Activated naive CD8-positive, alpha-beta T cell treated with anti-CD3 and anti-CD28 coated beads, Interleukin-2, amount 50 U/mL, for 24 hours (primary cell): ENCODE measurements at regions not wholly inside any gene's neighbourhood (a gene's known extent, or its start where the extent isn't known, plus 50 kb on each side); places are given as distances from the start of the nearest gene placed in this dataset.

Experiments used
- ATAC-seq: fragments of 150-1000 bp; cut with Tn5 transposase; one replicate; pipeline ENCODE4 v1.10.0; 2021
- DNase-seq: peaks from one replicate; pipeline ENCODE4 v3.0.0; 2021
- H3K27ac Mint-ChIP-seq: one replicate; pipeline ENCODE4 v1.8.0; 2021; ENCODE audit warnings: mild to moderate bottlenecking, mixed read lengths
- H3K27me3 Mint-ChIP-seq: one replicate; pipeline ENCODE4 v1.8.0; 2021; ENCODE audit warnings: mixed read lengths
- H3K36me3 Mint-ChIP-seq: one replicate; pipeline ENCODE4 v1.8.0; 2021; ENCODE audit warnings: low read depth, mixed read lengths
- H3K4me1 Mint-ChIP-seq: one replicate; pipeline ENCODE4 v1.8.0; 2021; ENCODE audit warnings: mixed read lengths
- H3K4me3 Mint-ChIP-seq: one replicate; pipeline ENCODE4 v1.8.0; 2021; ENCODE audit warnings: mild to moderate bottlenecking, moderate library complexity, mixed read lengths
- H3K9me3 Mint-ChIP-seq: one replicate; pipeline ENCODE4 v1.8.0; 2021; ENCODE audit warnings: mixed read lengths

GRCh38 chr14:96997996-96998395 is 200.8 kb downstream of the VRK1 start:
- DNase-seq (no peak), ATAC-seq (no peak)
- no peaks in the 10 kb centered on the region for H3K36me3 Mint-ChIP-seq
- H3K4me3 Mint-ChIP-seq = no peak overlapping the region
- H3K27ac Mint-ChIP-seq = no peak overlapping the region
- H3K4me1 Mint-ChIP-seq = no peaks in the 10 kb centered on the region
- H3K9me3 Mint-ChIP-seq = no peaks in the 10 kb centered on the region
- no peaks in the 10 kb centered on the region for H3K27me3 Mint-ChIP-seq

DNA sequence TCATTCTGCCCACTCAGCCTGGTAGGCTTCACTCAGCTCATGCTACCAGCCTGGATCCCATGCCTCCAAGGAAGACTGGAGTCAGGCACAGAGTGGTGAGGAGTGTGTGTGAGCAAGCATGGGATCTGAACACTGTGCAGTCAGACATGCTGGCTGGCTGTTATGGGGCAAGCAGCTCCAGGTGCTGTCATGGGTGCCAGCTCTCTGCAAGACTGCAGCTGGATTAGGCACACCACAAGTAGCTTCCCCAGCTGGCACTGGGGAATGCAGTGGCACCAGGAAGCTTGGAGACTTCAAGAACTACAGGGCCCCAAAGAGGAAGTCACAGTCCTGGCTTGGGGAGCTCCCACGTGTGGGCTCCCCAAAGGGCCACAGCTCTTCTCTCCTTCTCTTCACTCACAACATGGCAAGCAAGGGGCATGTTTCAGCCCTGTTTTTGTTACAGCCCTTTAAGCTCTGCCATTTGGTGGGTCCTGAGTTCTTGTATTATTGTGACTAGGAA is 202.5 kb downstream of the VRK1 start:
- no peaks in the 10 kb centered on the region for H3K4me1 Mint-ChIP-seq
- H3K9me3 Mint-ChIP-seq = peaks cover 3% of the 10 kb centered on the region
- H3K27ac Mint-ChIP-seq = no peak overlapping the region
- no peak for DNase-seq
- no peaks in the 10 kb centered on the region for H3K36me3 Mint-ChIP-seq
- ATAC-seq = no peak
- no peak overlapping the region for H3K4me3 Mint-ChIP-seq
- no peaks in the 10 kb centered on the region for H3K27me3 Mint-ChIP-seq

DNA sequence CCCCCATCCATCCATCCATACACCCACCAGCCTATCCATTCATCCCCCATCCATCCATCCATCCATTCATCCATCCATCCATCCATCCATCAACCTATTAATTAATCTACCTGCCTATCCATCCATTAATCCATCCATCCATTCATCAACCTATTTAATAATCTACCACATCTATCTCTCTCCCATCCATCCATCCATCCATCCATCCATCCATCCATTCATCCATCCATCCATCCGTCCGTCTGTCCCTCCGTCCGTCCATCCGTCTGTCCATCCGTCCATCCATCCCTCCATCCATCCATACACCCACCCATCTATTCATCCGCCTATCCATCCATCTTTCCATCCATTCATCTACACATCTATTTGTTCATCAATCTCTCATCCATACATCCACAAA is 205.3 kb downstream of the VRK1 start:
- H3K36me3 Mint-ChIP-seq = no peaks in the 10 kb centered on the region
- ATAC-seq (no peak), DNase-seq (no peak)
- no peak overlapping the region for H3K27ac Mint-ChIP-seq
- H3K4me1 Mint-ChIP-seq = no peaks in the 10 kb centered on the region
- H3K4me3 Mint-ChIP-seq = no peak overlapping the region
- H3K9me3 Mint-ChIP-seq = peaks cover 3% of the 10 kb centered on the region
- H3K27me3 Mint-ChIP-seq = no peaks in the 10 kb centered on the region

- no peak for ATAC-seq
- H3K27me3 Mint-ChIP-seq = peaks cover 3% of the 10 kb centered on the region
- DNase-seq = no peak
- H3K9me3 Mint-ChIP-seq = peaks cover 3% of the 10 kb centered on the region
- no peaks in the 10 kb centered on the region for H3K4me1 Mint-ChIP-seq
- H3K4me3 Mint-ChIP-seq = no peak overlapping the region
- H3K27ac Mint-ChIP-seq = no peak overlapping the region
- no peaks in the 10 kb centered on the region for H3K36me3 Mint-ChIP-seq
These were observed 208.8 kb downstream of the VRK1 start for GRCh38 chr14:97005934-97006333.

DNA sequence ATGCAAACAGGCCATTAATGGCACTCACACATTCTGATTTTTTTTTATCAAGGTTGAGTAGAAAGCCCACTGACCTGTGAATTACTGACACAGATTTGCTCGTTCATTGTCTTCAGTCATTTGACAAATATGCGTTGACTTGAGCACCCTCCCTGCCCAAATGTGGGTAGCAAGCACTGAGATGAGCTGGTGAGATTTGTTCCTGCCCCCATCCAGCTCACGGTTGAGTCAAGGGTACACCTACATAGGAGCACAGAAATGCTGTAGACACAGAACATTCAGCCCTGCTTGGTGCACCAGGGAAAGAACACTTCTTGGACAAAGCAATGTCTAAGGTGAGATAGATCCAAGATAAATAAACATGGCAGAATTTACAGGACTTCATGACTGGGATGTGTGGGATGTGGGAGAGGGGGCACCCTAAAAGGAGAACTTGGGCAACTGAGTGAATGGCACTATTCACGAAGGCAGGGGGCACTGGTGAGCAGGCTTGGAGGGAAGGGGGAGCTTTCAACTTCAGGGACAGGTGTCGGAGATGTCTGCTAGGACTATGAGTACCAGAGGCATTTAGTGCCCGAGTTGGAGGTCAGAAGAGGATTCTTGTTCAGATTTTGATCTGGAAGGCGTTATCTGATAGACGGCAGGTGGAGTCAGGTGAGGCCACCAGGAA is 213.4 kb downstream of the VRK1 start:
- DNase-seq = no peak
- Mint-ChIP-seq H3K4me1 (no peaks in the 10 kb centered on the region), H3K27me3 (peaks cover 3% of the 10 kb centered on the region), H3K4me3 (no peak overlapping the region), H3K36me3 (peaks cover 1% of the 10 kb centered on the region), H3K9me3 (no peaks in the 10 kb centered on the region), H3K27ac (no peak overlapping the region)
- ATAC-seq = no peak

- DNase-seq (no peak), ATAC-seq (no peak)
- Mint-ChIP-seq H3K4me1 (no peaks in the 10 kb centered on the region), H3K27ac (no peak overlapping the region), H3K9me3 (no peaks in the 10 kb centered on the region), H3K27me3 (no peaks in the 10 kb centered on the region), H3K36me3 (peaks cover 1% of the 10 kb centered on the region), H3K4me3 (no peak overlapping the region)
These were observed 216.7 kb downstream of the VRK1 start for GRCh38 chr14:97013878-97014277.

DNA sequence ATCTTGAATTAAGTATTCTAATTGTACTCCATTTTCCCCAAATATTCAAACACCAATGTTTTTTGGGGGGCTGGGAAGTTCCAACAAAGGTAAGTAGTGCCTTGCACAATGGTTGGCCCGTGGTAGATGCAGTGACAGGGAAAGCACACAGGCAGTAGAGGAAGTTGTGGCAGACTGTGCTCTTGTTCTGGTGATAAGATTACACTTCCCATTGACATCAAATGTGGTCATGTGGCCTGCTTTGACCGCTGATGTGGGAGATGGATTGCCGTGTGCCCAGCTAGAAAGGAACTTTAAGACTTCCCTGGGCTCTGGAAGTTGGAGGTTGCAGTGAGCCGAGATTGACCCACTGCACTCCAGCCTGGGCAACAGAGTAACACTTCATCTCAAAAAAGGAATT is 223.8 kb downstream of the VRK1 start:
- ATAC-seq = no peak
- Mint-ChIP-seq H3K9me3 (peaks cover 3% of the 10 kb centered on the region), H3K27me3 (no peaks in the 10 kb centered on the region), H3K36me3 (no peaks in the 10 kb centered on the region), H3K27ac (no peak overlapping the region), H3K4me1 (peaks cover 5% of the 10 kb centered on the region), H3K4me3 (no peak overlapping the region)
- no peak for DNase-seq

DNA sequence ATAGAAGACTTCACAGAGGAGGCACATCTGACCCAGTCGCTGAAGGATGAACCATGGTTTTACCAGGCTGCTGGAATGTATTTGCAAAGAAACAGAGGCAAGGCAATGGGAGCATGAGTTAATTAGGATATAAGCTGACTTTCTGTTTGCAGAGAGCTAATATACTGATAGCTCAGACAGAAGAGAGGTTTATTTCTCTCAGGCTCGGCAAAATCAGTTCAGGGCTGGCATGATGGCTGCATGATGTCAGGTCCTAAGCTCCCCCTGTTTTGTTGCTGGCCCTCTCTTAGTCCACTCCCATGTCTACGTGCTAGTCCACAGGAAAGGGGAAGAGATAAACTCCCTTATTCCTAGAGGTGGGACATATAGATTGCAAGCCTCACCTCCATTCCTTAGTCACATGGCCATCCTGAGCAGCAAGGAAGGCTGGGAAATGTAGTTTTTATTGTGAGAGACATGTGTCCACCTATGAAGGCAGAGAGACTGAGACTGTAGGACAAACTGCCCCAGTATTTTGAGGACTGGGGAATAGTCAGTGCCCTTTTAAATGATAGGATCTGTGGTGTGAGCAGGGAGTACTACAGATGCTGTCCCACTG is 224.5 kb downstream of the VRK1 start:
- Mint-ChIP-seq H3K27ac (no peak overlapping the region), H3K9me3 (peaks cover 3% of the 10 kb centered on the region), H3K4me1 (peaks cover 5% of the 10 kb centered on the region), H3K4me3 (no peak overlapping the region), H3K36me3 (no peaks in the 10 kb centered on the region), H3K27me3 (no peaks in the 10 kb centered on the region)
- no peak for ATAC-seq
- DNase-seq = no peak

- Mint-ChIP-seq H3K27me3 (no peaks in the 10 kb centered on the region), H3K4me1 (peaks cover 5% of the 10 kb centered on the region), H3K36me3 (no peaks in the 10 kb centered on the region), H3K4me3 (no peak overlapping the region), H3K27ac (no peak overlapping the region), H3K9me3 (peaks cover 3% of the 10 kb centered on the region)
- ATAC-seq = no peak
- no peak for DNase-seq
These were observed 225.6 kb downstream of the VRK1 start for GRCh38 chr14:97022741-97023140.

- Mint-ChIP-seq H3K9me3 (peaks cover 3% of the 10 kb centered on the region), H3K27ac (no peak overlapping the region), H3K27me3 (peaks cover 8% of the 10 kb centered on the region), H3K36me3 (no peaks in the 10 kb centered on the region), H3K4me3 (no peak overlapping the region), H3K4me1 (peaks cover 5% of the 10 kb centered on the region)
- ATAC-seq = no peak
- no peak for DNase-seq
These were observed 226.7 kb downstream of the VRK1 start for GRCh38 chr14:97023871-97024270.

DNA sequence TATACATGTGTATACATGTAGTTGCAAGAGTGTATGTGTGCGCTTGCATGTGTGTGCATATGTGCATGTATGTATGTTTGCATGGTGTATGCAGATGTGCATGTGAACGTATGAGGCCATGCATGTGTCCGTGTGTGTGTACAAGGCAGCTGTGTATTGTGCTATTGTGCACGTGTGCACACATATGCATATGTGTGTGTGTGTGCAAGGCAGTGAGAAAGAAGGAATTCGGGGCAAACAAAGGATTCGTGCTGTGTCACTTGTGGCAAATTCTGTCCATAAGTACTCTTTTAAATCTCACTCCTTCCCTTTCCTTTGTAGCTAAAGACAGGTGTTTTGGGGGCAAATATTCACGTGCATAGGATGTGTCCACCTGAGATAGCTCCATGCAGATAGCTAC is 227.1 kb downstream of the VRK1 start:
- Mint-ChIP-seq H3K4me1 (peaks cover 5% of the 10 kb centered on the region), H3K9me3 (peaks cover 3% of the 10 kb centered on the region), H3K4me3 (no peak overlapping the region), H3K36me3 (no peaks in the 10 kb centered on the region), H3K27me3 (peaks cover 8% of the 10 kb centered on the region), H3K27ac (no peak overlapping the region)
- DNase-seq (no peak), ATAC-seq (no peak)

GRCh38 chr14:97025722-97026121 is 228.5 kb downstream of the VRK1 start:
- Mint-ChIP-seq H3K4me1 (peaks cover 5% of the 10 kb centered on the region), H3K4me3 (no peak overlapping the region), H3K9me3 (no peaks in the 10 kb centered on the region), H3K36me3 (no peaks in the 10 kb centered on the region), H3K27ac (no peak overlapping the region), H3K27me3 (peaks cover 8% of the 10 kb centered on the region)
- no peak for ATAC-seq
- no peak for DNase-seq

- no peak for ATAC-seq
- H3K4me3 Mint-ChIP-seq = no peak overlapping the region
- peaks cover 5% of the 10 kb centered on the region for H3K9me3 Mint-ChIP-seq
- peaks cover 19% of the 10 kb centered on the region for H3K27me3 Mint-ChIP-seq
- H3K36me3 Mint-ChIP-seq = peaks cover 4% of the 10 kb centered on the region
- H3K4me1 Mint-ChIP-seq = peaks cover 4% of the 10 kb centered on the region
- H3K27ac Mint-ChIP-seq = no peak overlapping the region
- no peak for DNase-seq
These were observed 230.2 kb downstream of the VRK1 start for GRCh38 chr14:97027256-97027999.

GRCh38 chr14:97028382-97028781 is 231.2 kb downstream of the VRK1 start:
- no peak for ATAC-seq
- no peak overlapping the region for H3K4me3 Mint-ChIP-seq
- H3K9me3 Mint-ChIP-seq = peaks cover 5% of the 10 kb centered on the region
- peaks cover 4% of the 10 kb centered on the region for H3K36me3 Mint-ChIP-seq
- no peak for DNase-seq
- no peak overlapping the region for H3K27ac Mint-ChIP-seq
- H3K27me3 Mint-ChIP-seq = peaks cover 23% of the 10 kb centered on the region
- H3K4me1 Mint-ChIP-seq = peaks cover 6% of the 10 kb centered on the region

- peaks cover 33% of the 10 kb centered on the region for H3K27me3 Mint-ChIP-seq
- no peak overlapping the region for H3K4me3 Mint-ChIP-seq
- H3K27ac Mint-ChIP-seq = no peak overlapping the region
- peaks cover 4% of the 10 kb centered on the region for H3K36me3 Mint-ChIP-seq
- ATAC-seq (no peak), DNase-seq (no peak)
- peaks cover 5% of the 10 kb centered on the region for H3K9me3 Mint-ChIP-seq
- peaks cover 6% of the 10 kb centered on the region for H3K4me1 Mint-ChIP-seq
These were observed 232.6 kb downstream of the VRK1 start for GRCh38 chr14:97029800-97030199.
